ENCODE measurements at regions not wholly inside any gene's neighbourhood (a gene's known extent, or its start where the extent isn't known, plus 50 kb on each side); places are given as distances from the start of the nearest gene placed in this dataset.

DNA sequence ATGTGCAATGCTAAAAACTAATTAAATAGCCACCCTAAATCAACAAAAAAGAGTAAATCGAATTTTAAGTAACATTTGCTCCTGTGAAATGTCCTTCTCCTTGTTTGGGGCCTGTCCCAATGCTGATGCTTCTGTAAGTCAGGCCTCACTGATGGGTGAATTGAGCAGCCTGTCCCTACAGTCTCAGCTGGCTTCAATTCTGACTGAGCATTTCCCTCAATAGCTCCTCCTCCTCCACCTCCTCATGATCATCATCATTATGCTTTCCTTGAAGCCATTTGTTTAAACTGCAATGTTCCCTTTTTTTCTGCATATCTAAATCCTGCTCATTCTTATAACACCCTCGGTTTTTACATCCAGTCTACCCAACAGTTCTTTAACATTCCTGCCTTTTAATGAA lies 137.2 kb upstream of the CELF4 start:
- no peak for DNase-seq

DNA sequence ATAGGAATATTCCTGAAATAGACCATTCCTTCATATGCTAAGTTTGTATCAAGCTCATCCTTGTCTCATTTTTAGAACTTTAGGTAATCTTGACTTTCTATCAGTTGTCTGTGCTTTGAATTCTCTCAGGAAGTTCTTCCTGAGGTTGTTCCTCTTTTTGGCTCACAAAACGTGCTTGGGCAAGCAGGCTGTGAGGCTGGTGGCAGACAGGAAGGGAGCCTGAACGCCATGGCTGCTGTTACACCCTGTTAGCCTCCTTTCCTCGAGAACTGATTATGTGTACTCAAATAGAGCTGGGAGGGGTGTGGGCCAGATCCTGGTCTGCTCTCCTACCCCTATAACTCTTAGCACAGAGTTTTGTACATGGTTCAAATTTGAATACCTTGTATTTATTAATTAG lies 136.4 kb upstream of the CELF4 start:
- DNase-seq, result no peak

DNA sequence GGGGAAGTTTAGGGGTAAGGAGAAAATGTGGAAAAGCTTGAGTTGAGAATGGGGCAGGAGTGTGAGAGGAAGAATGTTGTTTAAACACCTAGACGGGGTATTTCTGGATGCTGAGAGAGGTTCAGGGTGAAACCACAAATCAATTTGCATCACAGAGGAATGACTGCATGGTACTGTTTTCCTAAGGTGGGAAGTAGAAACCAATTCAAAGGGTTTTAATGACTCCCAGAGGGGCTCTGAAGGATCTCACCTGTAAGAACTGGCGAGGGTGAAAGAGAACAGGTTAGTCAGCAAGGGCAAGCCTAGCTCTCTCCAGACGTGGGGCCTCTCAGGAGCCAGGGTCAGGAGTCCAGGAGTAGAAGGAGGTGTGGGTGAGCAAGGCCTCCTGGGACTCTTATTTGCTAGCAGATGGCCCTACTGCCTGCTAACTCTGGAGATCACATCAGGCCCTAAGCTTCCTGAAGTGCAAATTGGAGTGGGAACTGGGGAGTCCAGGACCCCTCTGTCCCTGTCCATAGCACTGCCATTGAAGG lies 133.0 kb upstream of the CELF4 start:
- DNase-seq, result peak; percentile 10

DNA sequence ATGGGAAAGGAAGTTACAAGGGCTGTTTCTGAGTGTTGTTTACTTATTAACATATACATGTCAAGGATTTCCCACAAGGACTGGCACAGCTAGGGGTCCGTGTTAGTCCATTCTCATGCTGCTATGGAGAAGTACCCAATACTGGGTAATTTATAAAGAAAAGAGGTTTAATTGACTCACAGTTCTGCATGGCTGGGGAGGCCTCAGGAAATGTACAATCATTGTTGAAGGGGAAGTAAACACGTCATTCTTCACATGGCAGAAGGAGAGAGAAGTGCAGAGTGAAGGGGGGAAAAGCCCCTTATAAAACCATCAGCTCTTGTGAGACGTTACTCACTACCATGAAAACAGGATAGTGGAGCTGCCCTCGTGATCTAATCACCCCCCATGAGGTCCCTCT lies 128.9 kb upstream of the CELF4 start:
- DNase-seq, result no peak

DNA sequence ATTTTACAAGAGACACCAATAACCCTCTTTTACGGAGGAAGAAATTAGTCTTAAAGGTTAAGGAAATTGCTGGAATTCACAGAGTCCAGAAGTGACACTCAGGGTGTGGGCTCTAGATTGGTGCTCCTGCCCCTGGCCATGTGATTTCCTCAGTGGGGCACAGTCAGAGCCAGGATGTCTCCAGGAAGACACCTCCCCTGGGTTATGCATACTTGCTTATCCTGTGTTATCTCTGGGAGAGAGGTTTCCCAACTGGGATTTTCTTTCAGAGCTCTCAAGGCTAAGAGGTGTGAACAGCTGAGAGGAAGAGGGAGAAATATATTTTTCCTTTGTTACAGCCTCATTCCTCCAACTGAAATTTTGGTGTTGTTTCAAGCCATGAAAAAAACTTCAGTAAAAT lies 125.6 kb upstream of the CELF4 start:
- no peak for DNase-seq

DNA sequence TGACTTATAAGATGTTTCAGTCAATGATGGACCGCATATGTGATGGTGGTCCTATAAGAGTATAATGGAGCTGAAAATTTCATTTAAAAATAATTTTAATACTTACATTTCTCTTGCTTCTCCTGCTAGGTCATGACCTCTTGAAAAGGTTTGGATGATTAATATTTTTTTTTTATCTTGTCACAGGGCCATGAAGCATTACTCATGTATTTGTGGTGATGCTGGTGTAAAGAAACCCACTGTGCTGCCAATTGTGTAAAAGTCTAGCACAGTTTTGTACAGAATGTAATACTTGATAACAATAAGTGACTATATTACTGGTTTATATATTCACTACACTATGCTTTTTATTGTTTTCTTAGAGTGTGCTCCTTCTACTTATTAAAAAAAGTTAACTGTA lies 124.2 kb upstream of the CELF4 start:
- DNase-seq, result no peak

DNA sequence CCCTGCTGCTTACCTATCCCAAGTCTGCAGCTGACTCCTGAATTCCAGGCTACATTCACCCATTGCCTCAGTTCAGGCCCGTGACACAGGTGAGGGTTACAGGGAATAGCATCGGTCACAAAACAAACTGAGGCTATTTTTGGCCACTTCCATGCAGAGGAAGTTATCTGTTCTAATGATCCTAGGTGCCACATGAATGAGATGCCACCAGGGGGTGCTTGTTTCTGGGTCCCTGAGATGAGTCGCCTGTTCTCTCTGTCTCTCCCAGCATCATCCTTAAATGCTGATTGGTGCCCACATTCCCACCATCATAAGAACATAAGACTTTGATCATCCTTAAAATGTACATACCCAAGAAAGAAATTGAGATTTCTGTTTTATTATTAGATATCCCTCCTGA lies 119.0 kb upstream of the CELF4 start:
- no peak for DNase-seq

DNA sequence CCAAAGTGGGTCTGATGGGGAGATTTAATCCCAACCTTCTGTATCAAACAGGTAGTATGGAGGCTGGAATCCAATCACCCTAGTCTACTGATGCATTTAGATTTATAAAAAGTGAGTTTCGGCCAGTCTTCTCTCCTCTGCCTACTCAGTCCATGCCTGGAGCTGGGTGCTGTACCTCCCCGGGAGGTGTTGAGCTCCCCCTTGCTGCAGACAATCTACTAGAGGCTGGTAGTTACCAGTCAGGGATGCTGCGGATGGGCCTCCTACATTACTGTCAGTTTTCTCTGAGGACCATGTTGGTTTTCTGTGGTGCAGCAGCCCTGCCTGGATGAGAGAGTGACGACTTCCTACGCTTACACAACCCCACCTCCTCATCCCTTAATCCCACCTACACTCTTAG lies 118.6 kb upstream of the CELF4 start:
- DNase-seq, result no peak

DNA sequence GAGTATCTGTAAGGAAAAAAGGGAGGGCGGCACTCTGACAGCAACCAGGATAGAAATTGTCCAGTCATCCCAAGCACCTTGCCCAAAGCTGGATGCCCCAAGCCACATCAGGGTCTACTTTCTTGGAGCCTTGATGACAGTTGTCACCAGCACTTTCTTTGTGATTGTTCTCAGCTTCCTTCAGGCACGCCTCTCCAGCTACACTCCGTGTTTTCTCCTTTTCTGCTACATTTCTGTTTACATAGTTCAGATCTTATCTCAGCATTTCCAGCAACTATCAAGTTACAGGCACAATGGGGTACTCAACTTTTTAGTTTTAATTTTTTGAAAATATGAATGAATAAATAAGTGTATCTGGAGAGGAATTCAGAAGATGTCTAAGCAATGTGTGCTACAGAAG lies 115.3 kb upstream of the CELF4 start:
- DNase-seq, result no peak

DNA sequence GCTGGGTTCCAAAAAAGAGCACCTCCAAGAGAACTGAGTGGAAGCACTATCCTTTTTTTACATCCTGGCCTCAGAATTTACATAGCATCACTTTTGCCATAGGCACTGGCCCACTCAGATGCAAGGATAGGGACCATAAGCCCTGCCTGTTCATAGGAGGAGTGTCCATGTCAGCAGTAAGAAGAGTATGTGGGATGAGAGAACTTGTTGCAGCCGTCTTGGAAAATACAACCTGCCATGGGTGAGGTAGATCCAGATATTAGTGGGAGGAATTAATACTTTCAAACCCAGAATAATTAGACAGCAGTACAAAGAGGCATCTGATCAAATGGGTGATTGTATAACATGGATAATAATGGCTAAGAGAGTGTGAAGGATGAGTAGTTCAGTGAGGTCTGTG lies 110.7 kb upstream of the CELF4 start:
- DNase-seq, result no peak

DNA sequence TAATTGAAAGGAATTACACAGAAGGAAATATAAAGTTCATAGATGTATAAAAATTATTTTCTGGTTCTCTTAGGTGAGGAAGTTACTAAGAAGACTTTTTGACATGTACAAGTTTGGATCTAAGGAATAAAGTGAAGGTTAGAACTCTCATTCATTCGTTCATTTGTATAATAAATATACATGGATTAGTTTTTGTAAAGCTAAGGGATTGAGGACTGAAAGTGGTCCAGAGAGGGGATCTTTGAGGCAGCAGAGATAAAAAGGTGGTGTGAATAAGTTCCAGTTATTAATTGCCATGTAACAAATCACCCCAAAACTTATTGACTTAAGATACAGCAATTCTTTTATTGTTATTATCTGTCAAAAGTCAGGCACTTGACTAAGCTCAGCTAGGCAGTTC lies 110.1 kb upstream of the CELF4 start:
- DNase-seq, result no peak

DNA sequence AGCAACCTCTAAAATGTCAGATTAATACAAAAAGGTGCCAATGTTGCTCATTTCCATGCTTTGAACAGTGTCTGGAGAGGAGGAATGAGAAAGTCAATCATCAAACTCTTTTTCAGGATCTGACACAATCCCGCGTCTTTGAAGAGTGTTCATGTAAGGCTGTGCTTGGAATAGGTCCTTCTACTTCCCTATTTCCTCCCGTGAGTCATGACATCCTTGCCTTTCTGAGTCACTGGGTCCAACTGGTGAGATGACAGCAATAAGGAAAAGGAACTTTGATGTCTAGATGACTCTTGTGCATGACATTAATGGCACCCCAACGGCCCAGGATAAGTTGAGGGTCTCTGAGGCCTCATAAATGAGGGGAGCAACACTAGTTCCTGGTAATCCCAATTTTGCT lies 109.0 kb upstream of the CELF4 start:
- DNase-seq, result no peak

DNA sequence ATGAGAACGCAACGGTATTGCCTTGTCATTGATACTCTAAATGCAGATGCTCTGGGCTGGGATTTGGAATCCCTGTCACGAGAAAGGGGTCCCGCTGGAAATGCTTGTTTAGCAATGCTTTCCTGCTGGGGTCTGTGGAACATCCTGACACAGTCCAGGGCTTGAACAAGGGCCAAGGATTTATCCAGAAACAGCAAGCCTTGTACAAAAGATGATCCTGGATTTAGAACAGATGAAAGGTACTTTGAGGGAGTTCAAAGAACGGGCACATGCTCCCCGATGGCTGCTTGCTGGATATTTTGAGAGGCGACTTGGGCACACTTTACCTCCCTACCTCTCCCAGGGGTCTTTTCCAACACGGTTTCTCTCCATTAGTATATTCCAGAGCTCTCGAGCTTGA lies 108.1 kb upstream of the CELF4 start:
- DNase-seq, result no peak

DNA sequence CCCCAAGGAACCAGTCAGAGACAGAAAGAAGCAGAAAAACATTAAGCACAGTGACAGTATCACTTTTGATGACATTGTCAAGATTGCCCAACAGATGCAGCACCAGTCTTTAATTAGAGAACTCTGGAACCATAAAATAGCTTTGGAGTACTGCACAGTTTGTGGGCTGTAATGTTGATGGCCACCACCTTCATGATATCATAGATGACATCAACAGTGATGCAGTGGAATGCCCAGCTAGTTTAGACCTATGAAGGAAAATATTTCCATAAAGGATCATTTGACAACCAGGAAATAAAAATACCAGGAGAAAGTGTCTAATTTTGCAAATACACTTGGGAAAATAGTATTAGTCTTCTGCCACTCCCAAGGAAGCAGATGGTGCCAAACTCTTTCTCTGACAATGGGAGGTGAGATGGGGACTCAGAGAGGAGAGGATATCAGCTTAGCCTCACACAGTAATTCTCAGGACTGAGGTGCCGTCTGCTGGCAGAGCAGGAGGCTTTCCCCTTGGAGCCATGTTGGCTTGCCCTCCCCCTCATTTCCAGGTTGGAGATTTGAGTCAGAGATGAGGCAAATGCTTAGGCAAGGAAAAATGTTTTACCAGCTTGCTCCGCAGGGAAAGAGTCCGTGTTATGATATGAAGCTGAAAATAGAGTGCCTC lies 107.5 kb upstream of the CELF4 start:
- no peak for DNase-seq

DNA sequence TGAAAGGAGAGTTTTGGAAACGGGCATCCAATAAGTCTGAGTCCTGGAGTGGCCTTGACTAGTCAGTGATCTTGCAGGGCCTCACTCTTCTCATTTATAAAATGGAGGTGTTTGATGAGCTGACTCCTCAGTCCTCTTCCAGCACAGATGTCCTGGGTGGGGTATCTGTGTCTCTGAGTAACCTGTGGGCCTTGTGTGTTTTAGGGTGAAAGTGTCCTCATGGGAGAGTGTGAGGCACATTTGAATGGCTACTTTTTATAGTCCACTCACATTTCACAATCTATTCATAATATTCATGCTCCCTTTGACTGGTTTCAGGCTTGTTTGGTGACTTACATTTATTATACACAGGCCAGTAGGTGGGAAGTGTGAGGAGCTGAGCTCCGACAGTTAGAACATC lies 106.4 kb upstream of the CELF4 start:
- DNase-seq, result no peak

DNA sequence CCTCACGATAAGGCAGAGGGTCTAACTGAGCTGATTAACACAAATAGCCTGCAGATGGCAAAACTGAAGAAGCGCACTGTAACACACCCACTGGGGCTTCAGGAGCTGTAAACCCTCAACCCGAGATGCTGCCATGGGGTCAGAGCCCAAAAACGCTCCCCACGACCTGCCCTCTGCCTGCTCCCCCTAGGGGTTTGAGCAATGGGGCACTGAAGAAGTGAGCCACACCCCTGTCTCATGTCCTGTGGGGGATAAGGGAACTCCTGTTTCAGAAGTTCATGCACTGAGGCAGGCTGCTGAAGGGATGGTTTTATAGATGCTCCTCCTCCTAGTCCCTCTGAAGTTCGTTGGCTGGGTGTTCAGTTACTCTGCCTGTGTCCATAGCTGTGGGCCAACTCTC lies 105.9 kb upstream of the CELF4 start:
- DNase-seq, result no peak

DNA sequence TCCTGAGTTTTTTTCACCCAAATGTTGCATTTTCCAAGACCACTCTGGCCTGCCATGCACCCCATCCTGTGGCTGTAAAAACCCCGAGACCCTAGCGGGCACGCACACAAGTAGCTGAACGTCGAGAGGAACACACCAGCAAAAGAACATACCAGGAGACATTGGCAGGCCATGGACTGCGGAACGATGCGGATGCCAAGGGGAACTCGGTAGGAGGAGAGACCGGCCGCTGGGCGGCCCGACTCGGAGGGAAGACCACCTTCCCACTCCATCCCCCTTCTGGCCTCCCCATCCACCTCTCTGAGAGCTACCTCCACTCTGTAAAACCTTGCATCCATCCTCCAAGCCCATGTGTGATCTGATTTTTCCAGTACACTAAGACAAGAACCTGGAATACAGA lies 105.5 kb upstream of the CELF4 start:
- no peak for DNase-seq

DNA sequence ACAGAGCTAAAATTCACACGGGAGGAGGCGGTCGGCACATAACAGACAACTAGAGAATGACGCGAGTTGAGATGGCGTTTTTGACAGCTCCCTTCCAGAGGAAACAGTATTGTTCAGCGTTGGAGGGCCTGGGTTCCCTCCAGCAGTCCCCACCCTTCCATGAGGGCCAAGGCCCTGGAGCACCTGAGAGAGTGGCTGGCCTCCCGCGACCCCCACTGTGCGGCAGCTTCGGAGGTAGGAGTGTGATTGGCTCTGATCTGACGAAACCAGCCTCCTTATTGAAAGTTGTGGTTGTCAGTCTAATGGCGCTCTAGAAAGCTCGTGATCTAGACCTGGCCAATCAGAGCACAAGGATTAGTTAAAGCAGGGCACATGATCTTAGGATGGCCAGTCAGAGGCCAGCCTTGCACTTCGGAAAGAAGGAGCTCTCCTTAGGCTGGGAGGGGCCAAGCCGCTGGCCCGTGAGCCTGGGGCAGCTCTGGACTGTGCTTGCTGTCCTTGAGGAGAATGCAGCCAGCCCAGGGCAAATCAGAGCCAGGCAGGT lies 104.5 kb upstream of the CELF4 start:
- no peak for DNase-seq

DNA sequence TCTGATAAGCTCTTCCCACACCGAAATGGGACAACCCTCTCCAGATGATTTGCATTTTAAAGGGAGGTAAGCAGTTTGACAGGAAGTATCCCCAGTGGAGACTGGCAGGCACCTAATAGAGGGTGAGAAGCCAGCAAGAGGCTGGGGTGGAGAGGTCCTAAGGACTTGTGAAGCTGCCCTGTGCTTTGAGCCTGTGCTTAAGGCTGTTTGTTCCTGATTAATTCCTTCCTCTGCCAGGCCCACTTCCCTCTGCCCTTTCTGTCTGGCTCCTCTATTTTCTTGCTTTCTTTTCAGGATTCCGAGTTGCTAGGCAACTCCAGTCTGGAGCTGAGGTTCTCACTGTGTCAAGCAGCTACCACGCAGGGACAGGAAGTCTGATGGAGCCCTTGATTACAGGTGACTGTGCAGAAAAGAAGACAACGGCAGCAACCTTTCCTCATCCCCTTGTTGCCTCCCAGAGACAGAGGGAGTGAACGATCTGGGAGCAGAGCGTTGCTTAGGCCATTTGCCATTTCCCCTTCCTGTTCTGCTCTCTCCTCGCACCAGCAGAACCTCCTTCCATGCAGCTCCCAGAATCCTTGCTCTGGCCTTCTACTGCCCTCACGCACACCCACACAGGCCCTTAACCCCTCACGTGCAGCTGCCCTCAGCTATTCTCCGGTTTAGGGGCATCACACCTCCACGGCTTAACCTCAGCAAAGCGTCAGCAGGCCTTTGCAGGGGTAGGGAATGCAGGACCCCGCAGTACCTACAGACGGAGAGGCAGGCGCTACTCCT lies 103.6 kb upstream of the CELF4 start:
- no peak for DNase-seq

DNA sequence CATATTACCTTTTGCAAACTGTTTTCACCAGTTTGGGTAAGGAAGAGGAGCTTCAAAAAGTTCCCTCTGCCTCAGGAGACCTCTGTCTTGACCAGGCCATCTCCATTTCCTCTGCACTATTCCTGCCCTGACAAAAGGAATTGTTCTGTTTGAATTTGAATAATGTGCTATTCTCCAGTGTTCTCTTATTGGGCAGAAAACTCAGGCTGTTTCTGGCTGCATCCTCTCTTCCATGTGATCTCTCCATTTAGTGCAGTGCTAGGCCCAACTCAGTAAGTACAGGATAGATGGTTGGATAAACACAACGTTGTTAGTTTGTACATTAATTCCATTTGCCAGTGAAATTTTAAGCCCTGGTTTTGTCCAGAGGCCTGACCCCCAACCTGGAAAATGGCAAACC lies 102.2 kb upstream of the CELF4 start:
- DNase-seq, result no peak

DNA sequence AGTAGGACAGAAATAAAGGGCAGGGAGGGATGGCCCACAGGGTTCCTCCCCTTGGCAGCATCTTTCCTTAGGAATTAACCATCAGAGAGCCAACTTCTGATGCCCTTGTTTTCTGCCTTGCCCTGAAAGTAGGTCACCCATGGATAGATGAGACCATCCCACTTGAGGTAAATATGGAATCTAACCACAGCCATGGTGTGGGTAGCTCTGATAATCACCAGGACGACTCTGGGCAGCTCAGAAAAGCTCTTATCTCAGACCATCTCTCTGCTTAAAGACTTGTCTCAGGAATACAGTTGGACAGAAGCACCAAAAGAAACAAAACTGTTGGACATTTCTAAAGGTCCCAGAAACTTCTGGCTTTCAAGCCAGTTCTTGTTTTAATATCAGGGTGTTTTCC lies 101.4 kb upstream of the CELF4 start:
- no peak for DNase-seq

DNA sequence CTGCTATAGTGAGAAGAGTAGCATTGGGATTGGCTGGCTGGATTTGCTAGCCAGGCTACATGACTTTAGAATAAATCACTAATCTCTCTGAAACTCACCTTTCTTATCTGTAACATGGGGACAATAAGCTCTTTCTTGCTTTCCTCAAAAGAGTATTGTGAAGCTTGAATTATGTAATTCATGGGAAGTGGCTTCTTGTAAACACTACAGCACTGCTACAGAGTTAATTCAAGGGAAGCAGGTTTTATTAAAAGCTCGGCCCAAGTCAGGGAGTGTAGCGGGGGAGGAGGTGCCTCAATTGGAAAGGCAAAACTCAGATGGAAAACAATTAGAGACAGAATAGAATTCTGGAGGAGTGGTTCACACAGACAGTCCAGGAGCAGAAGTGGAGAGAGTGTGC lies 100.9 kb upstream of the CELF4 start:
- DNase-seq, result no peak

DNA sequence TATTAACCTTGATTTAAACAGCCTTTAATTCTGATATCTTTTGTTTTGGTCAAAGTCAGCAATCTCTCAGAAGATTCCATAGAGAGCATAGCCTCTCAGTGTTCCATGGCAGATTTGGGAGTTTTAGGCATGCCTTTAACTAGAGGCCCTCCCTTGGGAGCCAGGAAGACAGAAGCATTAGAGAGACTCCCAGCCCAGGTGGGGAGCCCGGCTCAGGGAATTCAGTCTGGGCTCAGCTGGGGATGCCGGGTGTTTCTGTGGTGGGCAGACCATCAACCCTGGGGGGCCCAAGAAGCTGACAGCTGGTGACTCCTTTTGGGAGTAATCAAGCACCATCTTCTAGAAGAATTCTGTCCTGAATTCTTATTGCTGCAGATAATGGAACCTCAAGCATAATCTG lies 99.7 kb upstream of the CELF4 start:
- DNase-seq, result no peak

DNA sequence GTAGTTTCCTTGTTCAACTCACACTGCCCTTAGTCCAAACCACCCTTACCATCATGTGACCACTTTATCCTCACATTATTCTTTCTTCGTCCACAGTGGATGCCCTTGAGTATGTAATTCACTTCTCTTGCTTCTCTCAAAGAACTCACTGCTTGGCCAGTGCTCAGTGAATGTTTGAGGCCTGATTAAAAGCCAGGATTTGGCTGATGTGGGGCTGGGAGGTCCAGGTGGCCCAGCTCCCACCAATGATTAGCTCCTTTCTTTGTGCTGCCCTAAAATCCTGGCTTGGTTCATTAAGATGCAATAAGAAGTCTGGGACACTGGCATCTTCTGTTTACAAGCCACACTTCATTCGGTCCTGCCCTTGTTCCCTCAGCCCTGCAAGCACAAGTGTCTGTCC lies 97.8 kb upstream of the CELF4 start:
- DNase-seq, result no peak
